ENCODE measurements at regions not wholly inside any gene's neighbourhood (a gene's known extent, or its start where the extent isn't known, plus 50 kb on each side); places are given as distances from the start of the nearest gene placed in this dataset.
A peak's percentile ranks its signal among the peaks of the same experiment; 100 is the strongest.
"Not testable (repeated sequence)": the region's sequence is repeated elsewhere in the genome, so short reads cannot be mapped to it uniquely, and the experiment has no call there.

GRCh38 chr2:22957446-22957845 lies 427.5 kb upstream of the KLHL29 start:
- no peak for DNase-seq

GRCh38 chr2:22958308-22958707 lies 426.7 kb upstream of the KLHL29 start:
- DNase-seq: no peak

GRCh38 chr2:22967756-22968155 lies 417.2 kb upstream of the KLHL29 start:
- DNase-seq: no peak

GRCh38 chr2:22970284-22970975 lies 414.5 kb upstream of the KLHL29 start:
- DNase-seq: no peak

GRCh38 chr2:22970991-22971390 lies 414.0 kb upstream of the KLHL29 start:
- DNase-seq: no peak

GRCh38 chr2:22981785-22982184 lies 403.2 kb upstream of the KLHL29 start:
- no peak for DNase-seq

GRCh38 chr2:22984152-22984551 lies 400.8 kb upstream of the KLHL29 start:
- DNase-seq: not testable (repeated sequence)

GRCh38 chr2:22990246-22990645 lies 394.7 kb upstream of the KLHL29 start:
- DNase-seq: no peak

GRCh38 chr2:22991844-22992243 lies 393.1 kb upstream of the KLHL29 start:
- DNase-seq: peak; percentile 28

GRCh38 chr2:22992441-22992840 lies 392.5 kb upstream of the KLHL29 start:
- DNase-seq: no peak

GRCh38 chr2:22993250-22993649 lies 391.7 kb upstream of the KLHL29 start:
- DNase-seq: no peak

- DNase-seq: peak; percentile 98
These were observed 389.4 kb upstream of the KLHL29 start for GRCh38 chr2:22995576-22995975.

- no peak for DNase-seq
These were observed 388.1 kb upstream of the KLHL29 start for GRCh38 chr2:22996911-22997310.

- no peak for DNase-seq
These were observed 386.6 kb upstream of the KLHL29 start for GRCh38 chr2:22998359-22998758.

GRCh38 chr2:22999951-23000350 lies 385.0 kb upstream of the KLHL29 start:
- no peak for DNase-seq

GRCh38 chr2:23002234-23002633 lies 382.7 kb upstream of the KLHL29 start:
- peak; percentile 13 for DNase-seq

GRCh38 chr2:23005469-23005868 lies 379.5 kb upstream of the KLHL29 start:
- DNase-seq: no peak

GRCh38 chr2:23007631-23008235 lies 377.2 kb upstream of the KLHL29 start:
- DNase-seq: no peak

- DNase-seq: no peak
These were observed 376.5 kb upstream of the KLHL29 start for GRCh38 chr2:23008440-23008839.

GRCh38 chr2:23008951-23009350 lies 376.0 kb upstream of the KLHL29 start:
- DNase-seq: no peak

GRCh38 chr2:23009545-23010149 lies 375.3 kb upstream of the KLHL29 start:
- DNase-seq: no peak

- DNase-seq: no peak
These were observed 372.5 kb upstream of the KLHL29 start for GRCh38 chr2:23012499-23012898.

GRCh38 chr2:23015651-23016200 lies 369.3 kb upstream of the KLHL29 start:
- no peak for DNase-seq

- no peak for DNase-seq
These were observed 365.5 kb upstream of the KLHL29 start for GRCh38 chr2:23019476-23019875.
